ENCODE measurements at regions not wholly inside any gene's neighbourhood (a gene's known extent, or its start where the extent isn't known, plus 50 kb on each side); places are given as distances from the start of the nearest gene placed in this dataset.

DNA sequence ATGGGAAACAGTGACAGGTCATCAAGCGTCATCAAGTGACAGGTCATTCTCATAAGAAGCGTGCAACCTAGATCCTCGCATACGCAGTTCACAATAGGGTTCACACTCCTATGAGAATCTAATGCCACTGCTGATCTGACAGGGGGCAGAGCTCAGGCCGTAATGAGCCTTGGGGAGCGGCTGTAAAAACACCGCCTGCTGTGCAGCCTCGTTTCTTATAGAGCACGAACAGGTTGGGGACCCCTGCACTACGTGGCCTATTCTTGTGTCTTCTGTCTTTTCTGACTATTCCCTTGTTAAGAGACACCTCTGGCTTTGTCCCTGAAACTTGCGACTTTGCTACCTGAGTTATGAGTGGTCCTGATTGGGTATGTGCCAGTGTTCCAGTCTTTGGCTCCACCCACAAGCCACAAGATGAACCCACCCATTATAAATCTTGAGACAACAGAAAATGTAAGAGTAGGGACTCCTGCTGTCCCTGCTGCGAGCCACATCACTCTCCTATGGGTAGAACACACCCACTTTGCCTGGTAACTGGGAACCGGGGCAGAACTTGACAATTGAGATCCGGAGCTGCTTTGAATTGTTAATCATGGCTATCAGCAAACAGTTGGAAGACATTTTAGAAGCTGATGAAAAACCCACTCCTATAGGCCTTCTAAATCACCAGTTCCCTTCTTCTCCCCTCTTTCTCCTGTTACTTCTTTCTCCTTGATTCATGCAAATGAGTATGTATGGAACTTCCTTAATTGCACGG is 55.8 kb upstream of the EXOC4 start:
- no peaks in the 10 kb centered on the region for H3K36me3 ChIP-seq (ENCODE audit: insufficient read depth, low read length)
- H3K27ac ChIP-seq (ENCODE audit: low read length) = no peak overlapping the region
- no peak overlapping the region for H3K9ac ChIP-seq (ENCODE audit: low read length)
- H3K79me2 ChIP-seq (replicated peaks; ENCODE audit: insufficient read depth, low read length) = no peaks in the 10 kb centered on the region
- H3K27me3 ChIP-seq (ENCODE audit: insufficient read depth, low read depth, low read length) = no peaks in the 10 kb centered on the region
- H3F3A ChIP-seq (ENCODE audit: insufficient read depth, low read length, poor library complexity, severe bottlenecking) = no peaks in the 10 kb centered on the region
- H3K9me3 ChIP-seq (ENCODE audit: low read length) = no peaks in the 10 kb centered on the region
- no peaks in the 10 kb centered on the region for H4K20me1 ChIP-seq (ENCODE audit: insufficient read depth)
- H3K4me3 ChIP-seq (ENCODE audit: low read length) = peak overlapping the region; percentile 23
- no peak overlapping the region for H3K4me2 ChIP-seq (ENCODE audit: low read length)
- H2AFZ ChIP-seq (ENCODE audit: low read depth, low read length) = no peak overlapping the region
- TF ChIP-seq RAD21 (conservative IDR thresholded peaks at IDR 0.05) = no peak
- peak; percentile 28 for TF ChIP-seq EP300 (conservative IDR thresholded peaks at IDR 0.05; ENCODE audit: poor library complexity, severe bottlenecking)
- H3K9me2 ChIP-seq (ENCODE audit: insufficient read depth, low read length) = no peaks in the 10 kb centered on the region

DNA sequence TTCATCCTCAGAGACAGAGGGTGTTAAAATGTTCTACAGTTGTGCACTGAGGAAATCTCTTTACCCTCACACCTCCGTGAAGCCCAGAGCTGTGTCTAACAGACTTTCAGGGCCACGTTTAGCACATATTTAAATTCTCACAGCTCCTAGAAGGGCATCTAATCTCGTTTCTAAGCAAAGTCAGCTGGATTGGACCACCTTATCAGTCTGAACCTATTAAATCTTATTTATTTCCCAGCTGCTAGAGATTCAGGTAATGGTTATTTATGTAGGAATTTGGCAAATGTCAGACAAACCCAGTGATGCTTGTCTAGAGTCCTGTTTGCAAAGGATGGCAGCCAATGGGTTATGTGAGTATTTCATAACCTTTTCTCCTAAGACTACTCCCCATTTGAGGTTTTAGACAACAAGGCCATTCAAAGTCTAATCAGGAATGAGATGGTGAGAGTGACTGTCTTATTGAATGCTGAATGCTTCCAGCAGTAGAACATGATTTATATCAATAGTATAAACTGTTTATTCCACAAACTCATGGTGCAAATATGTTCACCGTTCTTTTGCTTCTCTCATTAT is 54.8 kb upstream of the EXOC4 start:
- Histone ChIP-seq H3K4me2 (ENCODE audit: low read length) (no peak overlapping the region), H3K36me3 (ENCODE audit: insufficient read depth, low read length) (no peaks in the 10 kb centered on the region), H2AFZ (ENCODE audit: low read depth, low read length) (no peak overlapping the region), H3K9me3 (ENCODE audit: low read length) (no peaks in the 10 kb centered on the region), H3K4me3 (ENCODE audit: low read length) (no peak overlapping the region), H4K20me1 (ENCODE audit: insufficient read depth) (no peaks in the 10 kb centered on the region), H3K27ac (ENCODE audit: low read length) (no peak overlapping the region), H3K9ac (ENCODE audit: low read length) (no peak overlapping the region), H3F3A (ENCODE audit: insufficient read depth, low read length, poor library complexity, severe bottlenecking) (no peaks in the 10 kb centered on the region), H3K9me2 (ENCODE audit: insufficient read depth, low read length) (no peaks in the 10 kb centered on the region), H3K27me3 (ENCODE audit: insufficient read depth, low read depth, low read length) (no peaks in the 10 kb centered on the region), H3K79me2 (replicated peaks; ENCODE audit: insufficient read depth, low read length) (no peaks in the 10 kb centered on the region)
- TF ChIP-seq, protein P1, sequence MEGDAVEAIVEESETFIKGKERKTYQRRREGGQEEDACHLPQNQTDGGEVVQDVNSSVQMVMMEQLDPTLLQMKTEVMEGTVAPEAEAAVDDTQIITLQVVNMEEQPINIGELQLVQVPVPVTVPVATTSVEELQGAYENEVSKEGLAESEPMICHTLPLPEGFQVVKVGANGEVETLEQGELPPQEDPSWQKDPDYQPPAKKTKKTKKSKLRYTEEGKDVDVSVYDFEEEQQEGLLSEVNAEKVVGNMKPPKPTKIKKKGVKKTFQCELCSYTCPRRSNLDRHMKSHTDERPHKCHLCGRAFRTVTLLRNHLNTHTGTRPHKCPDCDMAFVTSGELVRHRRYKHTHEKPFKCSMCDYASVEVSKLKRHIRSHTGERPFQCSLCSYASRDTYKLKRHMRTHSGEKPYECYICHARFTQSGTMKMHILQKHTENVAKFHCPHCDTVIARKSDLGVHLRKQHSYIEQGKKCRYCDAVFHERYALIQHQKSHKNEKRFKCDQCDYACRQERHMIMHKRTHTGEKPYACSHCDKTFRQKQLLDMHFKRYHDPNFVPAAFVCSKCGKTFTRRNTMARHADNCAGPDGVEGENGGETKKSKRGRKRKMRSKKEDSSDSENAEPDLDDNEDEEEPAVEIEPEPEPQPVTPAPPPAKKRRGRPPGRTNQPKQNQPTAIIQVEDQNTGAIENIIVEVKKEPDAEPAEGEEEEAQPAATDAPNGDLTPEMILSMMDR (IDR thresholded peaks at IDR 0.05; ENCODE audit: poor library complexity, severe bottlenecking) = no peak
- no peak for TF ChIP-seq POLR2AphosphoS5 (IDR thresholded peaks at IDR 0.05)
- TF ChIP-seq MXI1 (conservative IDR thresholded peaks at IDR 0.05; ENCODE audit: poor library complexity, severe bottlenecking) = no peak
- TF ChIP-seq SMC3 (conservative IDR thresholded peaks at IDR 0.05; ENCODE audit: poor library complexity) = no peak
- TF ChIP-seq EP300 (conservative IDR thresholded peaks at IDR 0.05; ENCODE audit: poor library complexity, severe bottlenecking) = no peak
- TF ChIP-seq EZH2 (IDR thresholded peaks at IDR 0.05; ENCODE audit: borderline replicate concordance, insufficient read depth, low read length, poor library complexity, severe bottlenecking) = no peak
- no peak for TF ChIP-seq TAF1 (IDR thresholded peaks at IDR 0.05; ENCODE audit: low read depth)
- TF ChIP-seq, protein P2, sequence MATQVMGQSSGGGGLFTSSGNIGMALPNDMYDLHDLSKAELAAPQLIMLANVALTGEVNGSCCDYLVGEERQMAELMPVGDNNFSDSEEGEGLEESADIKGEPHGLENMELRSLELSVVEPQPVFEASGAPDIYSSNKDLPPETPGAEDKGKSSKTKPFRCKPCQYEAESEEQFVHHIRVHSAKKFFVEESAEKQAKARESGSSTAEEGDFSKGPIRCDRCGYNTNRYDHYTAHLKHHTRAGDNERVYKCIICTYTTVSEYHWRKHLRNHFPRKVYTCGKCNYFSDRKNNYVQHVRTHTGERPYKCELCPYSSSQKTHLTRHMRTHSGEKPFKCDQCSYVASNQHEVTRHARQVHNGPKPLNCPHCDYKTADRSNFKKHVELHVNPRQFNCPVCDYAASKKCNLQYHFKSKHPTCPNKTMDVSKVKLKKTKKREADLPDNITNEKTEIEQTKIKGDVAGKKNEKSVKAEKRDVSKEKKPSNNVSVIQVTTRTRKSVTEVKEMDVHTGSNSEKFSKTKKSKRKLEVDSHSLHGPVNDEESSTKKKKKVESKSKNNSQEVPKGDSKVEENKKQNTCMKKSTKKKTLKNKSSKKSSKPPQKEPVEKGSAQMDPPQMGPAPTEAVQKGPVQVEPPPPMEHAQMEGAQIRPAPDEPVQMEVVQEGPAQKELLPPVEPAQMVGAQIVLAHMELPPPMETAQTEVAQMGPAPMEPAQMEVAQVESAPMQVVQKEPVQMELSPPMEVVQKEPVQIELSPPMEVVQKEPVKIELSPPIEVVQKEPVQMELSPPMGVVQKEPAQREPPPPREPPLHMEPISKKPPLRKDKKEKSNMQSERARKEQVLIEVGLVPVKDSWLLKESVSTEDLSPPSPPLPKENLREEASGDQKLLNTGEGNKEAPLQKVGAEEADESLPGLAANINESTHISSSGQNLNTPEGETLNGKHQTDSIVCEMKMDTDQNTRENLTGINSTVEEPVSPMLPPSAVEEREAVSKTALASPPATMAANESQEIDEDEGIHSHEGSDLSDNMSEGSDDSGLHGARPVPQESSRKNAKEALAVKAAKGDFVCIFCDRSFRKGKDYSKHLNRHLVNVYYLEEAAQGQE (IDR thresholded peaks at IDR 0.05; ENCODE audit: borderline replicate concordance) = no peak
- no peak for TF ChIP-seq RAD21 (conservative IDR thresholded peaks at IDR 0.05)

Measured in neural cell (in vitro differentiated cells).